ENCODE measurements at regions not wholly inside any gene's neighbourhood (a gene's known extent, or its start where the extent isn't known, plus 50 kb on each side); places are given as distances from the start of the nearest gene placed in this dataset.

DNA sequence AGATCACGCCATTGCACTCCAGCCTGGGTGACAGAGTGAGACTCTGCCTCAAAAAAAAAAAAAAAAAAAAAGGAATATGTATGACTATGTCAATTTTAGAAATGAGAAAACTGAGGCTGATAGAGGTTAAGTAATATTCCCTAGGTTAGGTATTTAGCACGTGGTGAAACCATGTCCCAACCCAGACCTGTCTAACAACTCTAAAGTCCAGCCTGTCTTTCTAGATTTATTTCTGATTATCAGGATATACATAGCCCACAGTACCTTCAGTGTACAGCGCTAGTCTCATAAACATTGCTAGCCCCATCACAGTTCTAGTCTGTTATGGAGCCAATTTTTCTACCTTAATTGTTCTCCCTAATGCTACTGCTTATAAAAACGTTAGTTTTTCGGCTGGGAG lies 88.4 kb upstream of the RAP2B start:
- TF ChIP-seq, protein P1, sequence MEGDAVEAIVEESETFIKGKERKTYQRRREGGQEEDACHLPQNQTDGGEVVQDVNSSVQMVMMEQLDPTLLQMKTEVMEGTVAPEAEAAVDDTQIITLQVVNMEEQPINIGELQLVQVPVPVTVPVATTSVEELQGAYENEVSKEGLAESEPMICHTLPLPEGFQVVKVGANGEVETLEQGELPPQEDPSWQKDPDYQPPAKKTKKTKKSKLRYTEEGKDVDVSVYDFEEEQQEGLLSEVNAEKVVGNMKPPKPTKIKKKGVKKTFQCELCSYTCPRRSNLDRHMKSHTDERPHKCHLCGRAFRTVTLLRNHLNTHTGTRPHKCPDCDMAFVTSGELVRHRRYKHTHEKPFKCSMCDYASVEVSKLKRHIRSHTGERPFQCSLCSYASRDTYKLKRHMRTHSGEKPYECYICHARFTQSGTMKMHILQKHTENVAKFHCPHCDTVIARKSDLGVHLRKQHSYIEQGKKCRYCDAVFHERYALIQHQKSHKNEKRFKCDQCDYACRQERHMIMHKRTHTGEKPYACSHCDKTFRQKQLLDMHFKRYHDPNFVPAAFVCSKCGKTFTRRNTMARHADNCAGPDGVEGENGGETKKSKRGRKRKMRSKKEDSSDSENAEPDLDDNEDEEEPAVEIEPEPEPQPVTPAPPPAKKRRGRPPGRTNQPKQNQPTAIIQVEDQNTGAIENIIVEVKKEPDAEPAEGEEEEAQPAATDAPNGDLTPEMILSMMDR (IDR thresholded peaks at IDR 0.05) = no peak
- TF ChIP-seq EZH2 (IDR thresholded peaks at IDR 0.05; ENCODE audit: borderline replicate concordance, insufficient read depth, low read depth, low read length, poor library complexity, severe bottlenecking) = no peak
